Stimulated activated CD4-positive, alpha-beta T cell treated with anti-CD3 and anti-CD28 coated beads, Interleukin-2, amount 100 ng/mL, for 4 hours (primary cell): ENCODE measurements at regions not wholly inside any gene's neighbourhood (a gene's known extent, or its start where the extent isn't known, plus 50 kb on each side); places are given as distances from the start of the nearest gene placed in this dataset.
"Not testable (repeated sequence)": the region's sequence is repeated elsewhere in the genome, so short reads cannot be mapped to it uniquely, and the experiment has no call there.

Source experiments
- DNase-seq: peaks from one replicate; pipeline ENCODE4 v3.0.0-alpha.2; 2020; ENCODE audit warnings: low read depth

- no peak for DNase-seq
Measured at GRCh38 chr4:74544655-74545361, 99.9 kb downstream of the AREG start.

- no peak for DNase-seq
Measured at GRCh38 chr4:74545448-74545847, 100.5 kb downstream of the AREG start.

GRCh38 chr4:74546057-74546456, 101.1 kb downstream of the AREG start:
- no peak for DNase-seq

- no peak for DNase-seq
Measured at GRCh38 chr4:74547042-74547441, 102.1 kb downstream of the AREG start.

GRCh38 chr4:74548561-74548960, 103.6 kb downstream of the AREG start:
- DNase-seq, result no peak

GRCh38 chr4:74549936-74550335, 105.0 kb downstream of the AREG start:
- no peak for DNase-seq

- DNase-seq, result no peak
Measured at GRCh38 chr4:74555231-74555630, 110.3 kb downstream of the AREG start.

GRCh38 chr4:74555843-74556242, 110.9 kb downstream of the AREG start:
- no peak for DNase-seq

- DNase-seq, result no peak
Measured at GRCh38 chr4:74559853-74560252, 114.9 kb downstream of the AREG start.

- DNase-seq, result no peak
Measured at GRCh38 chr4:74567981-74568380, 123.0 kb downstream of the AREG start.

GRCh38 chr4:74570095-74570494, 125.2 kb downstream of the AREG start:
- no peak for DNase-seq

- DNase-seq, result no peak
Measured at GRCh38 chr4:74578329-74578728, 133.4 kb downstream of the AREG start.

- DNase-seq, result not testable (repeated sequence)
Measured at GRCh38 chr4:74578865-74579264, 133.9 kb downstream of the AREG start.

GRCh38 chr4:74583089-74583700, 138.3 kb downstream of the AREG start:
- DNase-seq, result no peak

GRCh38 chr4:74583757-74584156, 138.8 kb downstream of the AREG start:
- DNase-seq, result no peak

GRCh38 chr4:74588350-74588749, 143.4 kb downstream of the AREG start:
- no peak for DNase-seq

GRCh38 chr4:74590476-74590875, 145.5 kb downstream of the AREG start:
- DNase-seq, result no peak

GRCh38 chr4:74598611-74599325, 153.8 kb downstream of the AREG start:
- no peak for DNase-seq

- no peak for DNase-seq
Measured at GRCh38 chr4:74603186-74603585, 158.2 kb downstream of the AREG start.

- DNase-seq, result no peak
Measured at GRCh38 chr4:74608151-74608949, 163.4 kb downstream of the AREG start.

GRCh38 chr4:74610491-74610890, 165.6 kb downstream of the AREG start:
- no peak for DNase-seq

- DNase-seq, result no peak
Measured at GRCh38 chr4:74612837-74613236, 167.9 kb downstream of the AREG start.
